HCT116 (cell line): ENCODE measurements at regions not wholly inside any gene's neighbourhood (a gene's known extent, or its start where the extent isn't known, plus 50 kb on each side); places are given as distances from the start of the nearest gene placed in this dataset.

Experiments used
- ATAC-seq: fragments of 200-7000 bp; cut with Tn5 transposase; 2 replicates; pipeline ENCODE4 v1.9.1; 2020; ENCODE audit warnings: mild to moderate bottlenecking, moderate library complexity
- BruUV-seq: library from RNA; stranded (reverse); fragments of 400-500 nt; replicated peaks from 2 replicates; lab custom pipeline; 2021; lab: Mats Ljungman, UMichigan
- CTCF ChIA-PET: fragments of 300-600 bp; sonication (Branson Sonifier 250); formaldehyde crosslinking; loops from one replicate; lab custom pipeline; 2021; ENCODE audit warnings: antibody characterized with exemption; lab: Charles Lee
- POLR2A ChIA-PET: fragments of 300-600, 350-600 bp; sonication (Branson Sonifier 250); formaldehyde crosslinking; loops from one replicate; lab custom pipeline; 2021; ENCODE audit warnings: antibody characterized with exemption; lab: Charles Lee
- RAD21 ChIA-PET, 2 experiments: fragments of 300-600 bp; sonication (Branson Sonifier 250); formaldehyde crosslinking; loops; one replicate each; lab custom pipeline; 2023; ENCODE audit warnings: low total read pairs in 2 of 2; ENCODE audit not compliant: uncharacterized antibody in 2 of 2, unreplicated experiment in 2 of 2, low non-redundant PET in 1 of 2; lab: Charles Lee
- DNase-seq: peaks from one replicate; pipeline ENCODE4 v3.0.0-alpha.2; 2010; ENCODE audit warnings: low read depth, low spot score
- H2AFZ ChIP-seq: fragments of 200-600 bp; shearing (Covaris generic), sonication (generic); 2 replicates; pipeline ENCODE4 v1.6.1; 2017; ENCODE audit warnings: low read depth, mixed run types, mixed read lengths, antibody characterized with exemption, low read length; ENCODE audit not compliant: poor library complexity, severe bottlenecking
- H3K27ac ChIP-seq: 2 replicates; pipeline ENCODE4 v1.5.1; 2012; ENCODE audit warnings: low read depth, low read length
- H3K27me3 ChIP-seq: fragments of 200-600 bp; sonication (generic); 2 replicates; pipeline ENCODE4 v1.6.1; 2016; ENCODE audit warnings: mixed run types, low read length, mixed read lengths; ENCODE audit not compliant: insufficient read depth
- H3K36me3 ChIP-seq, 2 experiments: fragments of 200-500 bp in 1 of 2; fragments of 200-600 bp in 1 of 2; sonication (Bioruptor generic) in 1 of 2; sonication (generic) in 1 of 2; 2 replicates each; pipeline versions ENCODE4 v1.5.1 to v1.6.1; 2014 to 2016; ENCODE audit warnings: low read length in 2 of 2, inconsistent platforms in 1 of 2, mixed read lengths in 1 of 2, mixed run types in 1 of 2; ENCODE audit not compliant: insufficient read depth in 2 of 2, control insufficient read depth in 1 of 2
- H3K4me1 ChIP-seq, 2 experiments: fragments of 200-600 bp in 1 of 2; sonication (generic) in 1 of 2; 2 replicates each; pipeline versions ENCODE4 v1.5.1 to v1.6.1; 2012 to 2017; ENCODE audit warnings: low read length in 2 of 2, inconsistent platforms in 1 of 2, mild to moderate bottlenecking in 1 of 2, mixed read lengths in 1 of 2, mixed run types in 1 of 2, moderate library complexity in 1 of 2; ENCODE audit not compliant: insufficient read depth in 2 of 2, control insufficient read depth in 1 of 2
- H3K4me2 ChIP-seq: fragments of 200-600 bp; sonication (generic); 2 replicates; pipeline ENCODE4 v1.6.1; 2017; ENCODE audit warnings: mixed run types, low read length, mixed read lengths
- H3K4me3 ChIP-seq, 2 experiments: fragments of 200-600 bp in 1 of 2; sonication (generic) in 1 of 2; replicated peaks in 1 of 2; 2 replicates each; pipeline ENCODE4 v1.5.1; 2011 to 2016; ENCODE audit warnings: low read length in 2 of 2, control low read depth in 1 of 2, low read depth in 1 of 2, mild to moderate bottlenecking in 1 of 2, mixed read lengths in 1 of 2, mixed run types in 1 of 2
- H3K79me2 ChIP-seq: fragments of 200-600 bp; sonication (generic); 2 replicates; pipeline ENCODE4 v1.6.1; 2017; ENCODE audit warnings: mild to moderate bottlenecking, mixed run types, low read length, moderate library complexity, mixed read lengths; ENCODE audit not compliant: insufficient read depth
- H3K9ac ChIP-seq: fragments of 200-600 bp; sonication (generic); 2 replicates; pipeline ENCODE4 v1.6.1; 2016; ENCODE audit warnings: low read length, mixed read lengths
- H3K9me2 ChIP-seq: fragments of 200-600 bp; sonication (generic), shearing (Covaris generic); 2 replicates; pipeline ENCODE4 v1.6.1; 2017; ENCODE audit warnings: mixed run types, mild to moderate bottlenecking, moderate library complexity; ENCODE audit not compliant: insufficient read depth
- H3K9me3 ChIP-seq, 2 experiments: fragments of 200-500 bp in 1 of 2; fragments of 200-600 bp in 1 of 2; sonication (Bioruptor generic) in 1 of 2; sonication (generic) in 1 of 2; 2 replicates each; pipeline ENCODE4 v1.6.1; 2014 to 2017; ENCODE audit warnings: low read length in 2 of 2, mixed read lengths in 2 of 2, inconsistent platforms in 1 of 2, low read depth in 1 of 2, mild to moderate bottlenecking in 1 of 2, mixed run types in 1 of 2, moderate library complexity in 1 of 2; ENCODE audit not compliant: control insufficient read depth in 1 of 2, insufficient read depth in 1 of 2
- H4K20me1 ChIP-seq: fragments of 200-600 bp; sonication (generic), shearing (Covaris generic); 2 replicates; pipeline ENCODE4 v1.6.1; 2017; ENCODE audit warnings: mixed run types, mild to moderate bottlenecking, moderate library complexity; ENCODE audit not compliant: insufficient read depth
- ATF3 ChIP-seq: IDR thresholded peaks from 2 replicates; pipeline ENCODE4 v1.6.1; 2012
- CBX3 ChIP-seq: IDR thresholded peaks from 2 replicates; pipeline ENCODE4 v1.6.1; 2012; ENCODE audit warnings: low read depth
- CEBPB ChIP-seq: IDR thresholded peaks from 2 replicates; pipeline ENCODE4 v1.6.1; 2012; ENCODE audit warnings: low read depth
- CTCF ChIP-seq, 3 experiments: fragments of 200-600 bp in 1 of 3; sonication (generic) in 1 of 3; IDR thresholded peaks in 2 of 3; conservative IDR thresholded peaks in 1 of 3; 2 replicates each; pipeline ENCODE4 v1.5.1; 2012 to 2017; ENCODE audit warnings: low read depth in 2 of 3, low read length in 2 of 3, antibody characterized with exemption in 1 of 3, borderline replicate concordance in 1 of 3, control low read depth in 1 of 3, mild to moderate bottlenecking in 1 of 3, mixed read lengths in 1 of 3, mixed run types in 1 of 3, moderate library complexity in 1 of 3; ENCODE audit not compliant: insufficient read depth in 1 of 3
- EGR1 ChIP-seq: IDR thresholded peaks from 2 replicates; pipeline ENCODE4 v1.6.1; 2012; ENCODE audit warnings: low read depth
- EZH2 ChIP-seq: fragments of 200-600 bp; sonication (generic); IDR thresholded peaks from 2 replicates; pipeline ENCODE4 v1.6.1; 2017; ENCODE audit warnings: antibody characterized with exemption, mixed run types
- EZH2phosphoT487 ChIP-seq: fragments of 200-600 bp; IDR thresholded peaks from 2 replicates; pipeline ENCODE4 v1.6.1; 2018; ENCODE audit warnings: antibody characterized with exemption, borderline replicate concordance
- POLR2AphosphoS5 ChIP-seq: IDR thresholded peaks from 2 replicates; pipeline ENCODE4 v1.6.1; 2011; ENCODE audit warnings: mild to moderate bottlenecking, low read depth, low read length, moderate library complexity
- REST ChIP-seq: IDR thresholded peaks from 2 replicates; pipeline ENCODE4 v1.6.1; 2012; ENCODE audit warnings: low read depth
- SIN3A ChIP-seq: IDR thresholded peaks from 2 replicates; pipeline ENCODE4 v1.6.1; 2012; ENCODE audit warnings: low read depth
- SP1 ChIP-seq: IDR thresholded peaks from 2 replicates; pipeline ENCODE4 v1.6.1; 2012; ENCODE audit warnings: low read depth
- TCF7L2 ChIP-seq: IDR thresholded peaks from 2 replicates; pipeline ENCODE4 v1.7.0; 2011; ENCODE audit warnings: borderline replicate concordance, inconsistent platforms; ENCODE audit not compliant: insufficient read depth, insufficient read length; ENCODE audit errors: extremely low read depth
- ZFX ChIP-seq: fragments of 450-650 bp; IDR thresholded peaks from 2 replicates; pipeline ENCODE4 v1.6.1; 2017
- ZNF274 ChIP-seq: fragments of 200-500 bp; sonication (Bioruptor generic); IDR thresholded peaks from 2 replicates; pipeline ENCODE4 v1.6.1; 2014; ENCODE audit warnings: mild to moderate bottlenecking, low read depth, low read length, inconsistent platforms
- intact Hi-C: fragments of 100-400 bp; cut with micrococcal nuclease; formaldehyde crosslinking; loops from 2 replicates; pipeline ENCODE4 v1.10.0; 2022
- TF ChIP-seq, protein P1 (sequence below): IDR thresholded peaks from 2 replicates; pipeline ENCODE4 v1.6.1; 2012

DNA sequence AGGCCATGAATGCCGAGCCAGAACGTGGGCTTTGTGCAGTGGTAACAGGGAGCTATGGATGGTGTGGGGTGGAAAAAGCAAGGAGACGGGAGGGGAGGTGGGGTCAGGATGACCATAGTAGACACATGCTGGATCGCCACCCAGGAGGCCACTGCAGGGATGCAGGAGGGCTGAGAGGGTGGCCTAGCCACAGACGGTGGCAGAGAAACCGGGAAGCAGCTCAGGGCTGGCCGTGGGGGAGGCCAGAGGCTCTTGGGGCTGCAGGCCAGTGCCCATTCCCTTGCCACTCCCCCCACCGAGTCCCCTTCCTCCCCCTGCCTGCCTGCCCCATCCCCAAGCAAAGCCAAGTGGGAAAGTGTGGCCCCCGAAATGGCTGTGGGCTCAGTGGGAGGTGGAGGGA, 59.1 kb upstream of the TCF20 start:
- Histone ChIP-seq H3K9me2 (no peaks in the 10 kb centered on the region), H3K79me2 (no peaks in the 10 kb centered on the region), H3K4me2 (no peak overlapping the region), H3K27ac (no peak overlapping the region), H4K20me1 (no peaks in the 10 kb centered on the region), H2AFZ (no peak overlapping the region), H3K27me3 (no peaks in the 10 kb centered on the region), H3K9ac (no peak overlapping the region), H3K36me3 (no peaks in the 10 kb centered on the region), H3K4me3 (no peak overlapping the region), H3K4me1 (peaks cover 8 to 24% of the 10 kb centered on the region in 2 experiments), H3K9me3 (no peaks in the 10 kb centered on the region)
- no TSS peak for BruUV-seq
- intact Hi-C loops = no loop called here
- no peak for DNase-seq
- RAD21 ChIA-PET = no interaction called here
- no peak for ATAC-seq
- TF ChIP-seq, protein P1, sequence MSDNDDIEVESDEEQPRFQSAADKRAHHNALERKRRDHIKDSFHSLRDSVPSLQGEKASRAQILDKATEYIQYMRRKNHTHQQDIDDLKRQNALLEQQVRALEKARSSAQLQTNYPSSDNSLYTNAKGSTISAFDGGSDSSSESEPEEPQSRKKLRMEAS = no peak
- TF ChIP-seq TCF7L2 (no peak), ATF3 (no peak), EZH2phosphoT487 (no peak), EGR1 (no peak), CTCF (IDR thresholded peaks at IDR 0.05 in 2 of 3, conservative IDR thresholded peaks at IDR 0.05 in 1 of 3; ENCODE audit: borderline replicate concordance in 1 of 3, insufficient read depth in 1 of 3, low read depth in 2 of 3, low read length in 2 of 3) (no peak), ZFX (no peak), SP1 (no peak)
- CTCF ChIA-PET = no interaction called here
- POLR2A ChIA-PET = no interaction called here

GRCh38 chr22:42328784-42329145, 58.3 kb upstream of the TCF20 start:
- H3K4me3 ChIP-seq = no peak overlapping the region
- ChIA-PET RAD21 (no interaction called here), CTCF (no interaction called here), POLR2A (no interaction called here)
- no peaks in the 10 kb centered on the region for H3K36me3 ChIP-seq
- no peaks in the 10 kb centered on the region for H3K27me3 ChIP-seq
- ATAC-seq (no peak), DNase-seq (no peak)
- no peaks in the 10 kb centered on the region for H3K9me2 ChIP-seq
- H3K27ac ChIP-seq = no peak overlapping the region
- H3K4me1 ChIP-seq = peaks cover 8 to 24% of the 10 kb centered on the region in 2 experiments
- no peak overlapping the region for H2AFZ ChIP-seq
- no peaks in the 10 kb centered on the region for H3K9me3 ChIP-seq
- no TSS peak for BruUV-seq
- no peaks in the 10 kb centered on the region for H3K79me2 ChIP-seq
- intact Hi-C loops = no loop called here
- H3K9ac ChIP-seq = no peak overlapping the region
- no peaks in the 10 kb centered on the region for H4K20me1 ChIP-seq
- no peak overlapping the region for H3K4me2 ChIP-seq
- TF ChIP-seq ZNF274 (no peak), ATF3 (no peak), ZFX (no peak), EGR1 (no peak), SIN3A (no peak), POLR2AphosphoS5 (no peak), EZH2phosphoT487 (no peak), EZH2 (no peak), REST (no peak), CEBPB (no peak), SP1 (no peak), CBX3 (no peak)
